GM12874 (cell line): ENCODE measurements at regions not wholly inside any gene's neighbourhood (a gene's known extent, or its start where the extent isn't known, plus 50 kb on each side); places are given as distances from the start of the nearest gene placed in this dataset.

Experiments
- CTCF ChIP-seq: IDR thresholded peaks from 2 replicates; pipeline ENCODE4 v1.5.1; 2011; ENCODE audit warnings: low read depth, mild to moderate bottlenecking, control low read depth, low read length, moderate library complexity; ENCODE audit not compliant: insufficient read depth

GRCh38 chr3:27865731-27866130 lies 143.6 kb upstream of the EOMES start:
- TF ChIP-seq CTCF = no peak

- TF ChIP-seq CTCF = no peak
Observed at GRCh38 chr3:27869152-27869551, 147.0 kb upstream of the EOMES start.

GRCh38 chr3:27877061-27878013 lies 155.2 kb upstream of the EOMES start:
- TF ChIP-seq CTCF = no peak

- no peak for TF ChIP-seq CTCF
Observed at GRCh38 chr3:27878014-27878383, 155.9 kb upstream of the EOMES start.

GRCh38 chr3:27880969-27881892 lies 159.1 kb upstream of the EOMES start:
- no peak for TF ChIP-seq CTCF

- no peak for TF ChIP-seq CTCF
Observed at GRCh38 chr3:27883266-27883665, 161.1 kb upstream of the EOMES start.

GRCh38 chr3:27885641-27886040 lies 163.5 kb upstream of the EOMES start:
- TF ChIP-seq CTCF = no peak
